ENCODE measurements at regions not wholly inside any gene's neighbourhood (a gene's known extent, or its start where the extent isn't known, plus 50 kb on each side); places are given as distances from the start of the nearest gene placed in this dataset.
"Not testable (repeated sequence)": the region's sequence is repeated elsewhere in the genome, so short reads cannot be mapped to it uniquely, and the experiment has no call there.

DNA sequence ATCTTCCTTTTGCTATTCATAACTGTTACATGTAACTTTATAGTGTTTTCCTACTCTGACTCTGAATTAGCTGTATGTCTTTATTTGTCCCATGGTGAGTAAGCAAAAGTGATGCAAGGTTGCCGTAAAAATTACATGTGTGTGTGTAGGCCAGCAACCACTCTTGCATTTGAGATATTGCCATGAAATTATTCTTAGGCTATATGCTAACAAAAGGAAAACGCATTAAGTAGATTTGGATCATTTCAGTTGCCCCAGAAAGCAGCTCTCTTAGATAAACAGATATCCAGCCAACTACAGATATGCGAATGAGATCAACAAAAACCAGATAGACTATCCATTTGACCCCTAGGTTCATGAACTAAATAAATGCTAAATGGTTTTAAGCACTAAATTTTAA, 73.6 kb downstream of the CYLC2 start:
- DNase-seq (ENCODE audit: low spot score), result no peak

DNA sequence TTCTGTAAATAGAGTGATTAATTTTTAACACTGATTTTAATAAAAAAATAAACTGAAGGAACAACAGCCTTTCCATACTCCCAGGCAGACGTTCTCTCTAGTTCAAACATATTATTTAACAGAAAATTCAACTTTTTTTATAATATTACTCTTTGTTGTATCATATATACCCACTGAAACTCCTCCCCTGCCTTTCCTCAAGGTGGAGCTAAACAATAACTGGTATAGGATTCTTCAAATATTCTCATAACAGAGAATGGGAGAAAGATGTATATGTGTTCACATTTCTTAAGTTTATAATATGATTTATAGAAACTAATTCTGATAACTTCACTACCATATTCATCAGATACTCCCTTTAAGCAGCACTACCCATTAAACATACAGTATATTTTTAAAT, 83.4 kb downstream of the CYLC2 start:
- DNase-seq (ENCODE audit: low spot score), result no peak

DNA sequence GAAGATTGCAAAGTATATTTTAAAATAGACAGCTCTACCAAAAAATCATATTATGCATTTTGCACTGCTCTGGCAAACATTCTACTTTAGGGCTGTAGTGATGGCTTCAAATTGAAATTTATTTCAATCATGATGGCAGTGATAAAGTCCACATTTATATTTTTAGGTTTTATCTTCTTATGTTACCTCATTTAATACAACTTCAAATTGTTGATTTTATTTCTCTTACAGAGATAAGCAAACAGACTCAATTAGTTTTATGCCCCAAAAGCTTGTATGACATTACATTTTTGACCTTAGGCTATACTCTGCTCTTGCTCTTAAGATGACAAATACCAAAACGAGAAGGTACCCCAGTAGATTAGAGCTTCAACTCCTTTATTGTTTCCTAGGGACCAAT, 87.4 kb downstream of the CYLC2 start:
- no peak for DNase-seq (ENCODE audit: low spot score)

DNA sequence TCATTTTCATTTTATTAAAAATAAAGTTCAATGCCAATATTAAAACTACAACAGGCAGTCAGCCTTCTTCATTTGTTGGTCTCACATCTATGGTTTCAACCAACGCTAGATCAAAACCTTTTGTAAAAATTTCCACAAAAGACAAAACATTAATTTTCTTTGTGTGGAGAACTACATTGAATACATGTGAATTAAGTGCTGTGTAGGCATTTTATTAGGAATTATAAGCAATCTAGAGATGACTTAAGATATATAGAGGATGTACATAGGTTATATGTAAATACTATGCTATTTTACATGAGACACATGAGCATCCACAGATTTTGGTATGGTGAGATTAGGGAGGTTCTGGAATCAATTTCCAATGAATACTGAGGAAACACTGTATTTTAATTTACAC, 94.2 kb downstream of the CYLC2 start:
- no peak for DNase-seq (ENCODE audit: low spot score)

DNA sequence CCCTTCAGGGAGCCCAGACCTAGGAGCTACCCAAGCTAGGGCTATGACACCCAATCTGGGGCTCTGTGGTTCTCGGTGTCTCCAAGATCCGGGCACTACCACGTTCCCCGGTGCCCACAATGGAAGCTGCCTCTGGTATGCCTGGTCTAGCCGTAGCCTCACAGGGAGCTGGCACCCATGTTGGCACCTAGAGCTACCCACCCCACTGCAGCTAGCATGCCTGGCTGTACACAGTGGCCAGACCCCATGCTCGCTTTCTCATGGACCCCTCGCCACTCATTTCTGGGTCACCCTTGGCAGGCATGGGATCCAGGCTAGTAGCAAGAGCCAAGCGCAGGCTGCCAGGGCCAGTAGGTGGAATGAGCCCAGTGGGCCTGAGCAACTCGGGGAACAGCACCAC, 109.0 kb downstream of the CYLC2 start:
- no peak for DNase-seq (ENCODE audit: low spot score)

DNA sequence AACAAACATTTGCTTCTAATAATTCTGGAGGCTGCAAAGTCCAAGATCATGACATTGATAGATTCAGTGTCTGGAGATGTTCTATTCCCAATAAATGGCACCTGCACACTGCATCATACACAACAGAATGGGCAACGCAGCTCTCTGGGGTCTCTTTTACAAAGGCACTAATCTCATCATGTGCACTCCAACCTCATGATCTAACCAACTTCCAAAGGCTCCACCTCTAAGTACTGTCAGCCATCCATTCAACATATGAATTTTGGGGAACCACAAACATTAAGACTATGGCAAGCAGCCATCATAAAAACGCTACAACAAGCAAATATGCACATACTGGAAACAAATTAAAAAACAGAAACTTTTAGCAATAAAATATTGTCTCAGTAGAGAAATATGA, 121.1 kb downstream of the CYLC2 start:
- no peak for DNase-seq (ENCODE audit: low spot score)

DNA sequence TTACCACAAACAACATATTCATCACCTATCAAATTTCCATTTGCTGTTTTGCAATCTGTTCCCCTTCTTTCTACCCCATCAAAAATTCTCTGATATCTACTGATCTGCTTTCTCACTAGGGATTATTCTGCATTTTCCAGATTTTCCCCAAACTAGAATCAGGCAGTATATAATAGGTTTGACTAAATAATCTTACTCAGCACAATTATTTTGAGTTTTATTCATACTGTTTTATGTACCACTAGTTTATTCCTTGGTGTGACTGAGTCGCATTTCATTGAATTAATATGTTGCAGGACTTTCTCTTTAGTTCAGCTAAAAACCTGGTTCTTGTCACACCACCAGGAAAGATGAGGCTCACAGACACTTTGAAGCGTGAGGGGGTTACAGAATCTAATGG, 131.4 kb downstream of the CYLC2 start:
- DNase-seq (ENCODE audit: low spot score), result no peak

DNA sequence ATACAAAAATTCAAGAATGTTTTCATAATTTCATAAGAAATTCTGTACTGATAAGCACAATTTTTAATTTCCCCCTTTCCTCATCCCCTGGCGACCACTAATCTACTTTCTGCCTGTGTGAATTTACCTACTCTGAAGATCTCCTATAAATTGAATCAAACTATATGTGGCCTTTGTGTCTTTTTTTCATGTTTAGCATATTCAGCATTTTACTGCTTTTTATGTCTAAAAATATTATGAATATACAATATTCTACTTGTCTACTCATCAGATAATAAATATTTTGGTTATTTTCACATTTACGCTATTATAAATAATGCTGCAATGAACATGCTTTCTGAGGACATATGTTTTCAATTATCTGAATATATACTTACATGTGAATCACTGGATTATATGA, 144.8 kb downstream of the CYLC2 start:
- DNase-seq (ENCODE audit: low spot score), result no peak

DNA sequence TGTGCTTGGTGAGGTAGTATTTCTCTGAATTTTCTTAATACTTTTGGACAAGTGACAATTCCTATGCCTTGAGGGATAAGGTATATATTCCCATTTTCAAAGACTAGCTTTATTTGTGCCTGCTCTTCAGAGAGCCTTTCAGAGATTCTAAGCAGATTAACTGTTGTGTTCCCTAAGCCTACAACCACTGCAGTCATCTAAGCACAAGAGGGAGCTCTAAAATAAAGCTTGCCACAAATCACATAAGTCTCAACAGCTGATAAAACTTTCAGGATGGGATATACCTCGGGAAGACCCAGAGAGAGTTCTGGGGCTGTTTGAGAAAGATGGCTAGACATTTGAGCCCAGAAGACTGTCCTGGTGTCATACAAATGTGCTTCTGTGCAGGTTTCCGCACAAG, 157.3 kb downstream of the CYLC2 start:
- no peak for DNase-seq (ENCODE audit: low spot score)

DNA sequence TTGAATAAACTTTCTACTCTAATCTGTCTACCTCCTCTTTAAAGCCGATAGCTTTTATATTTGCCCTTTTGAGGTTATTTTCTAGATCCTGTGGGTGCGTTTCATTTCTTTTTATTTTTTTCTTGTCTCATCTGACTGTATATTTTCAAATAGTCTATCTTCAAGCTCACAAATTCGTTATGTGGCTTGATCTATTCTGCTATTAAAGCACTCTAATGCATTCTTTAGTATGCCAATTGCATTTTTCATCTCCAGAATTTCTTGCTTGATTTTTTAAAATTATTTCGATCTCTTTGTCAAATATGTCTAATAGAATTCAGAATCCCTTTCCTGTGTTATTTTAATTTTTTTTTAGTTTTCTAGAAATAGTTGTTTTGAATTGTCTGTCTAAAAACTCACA, 172.4 kb downstream of the CYLC2 start:
- no peak for DNase-seq (ENCODE audit: low spot score)

DNA sequence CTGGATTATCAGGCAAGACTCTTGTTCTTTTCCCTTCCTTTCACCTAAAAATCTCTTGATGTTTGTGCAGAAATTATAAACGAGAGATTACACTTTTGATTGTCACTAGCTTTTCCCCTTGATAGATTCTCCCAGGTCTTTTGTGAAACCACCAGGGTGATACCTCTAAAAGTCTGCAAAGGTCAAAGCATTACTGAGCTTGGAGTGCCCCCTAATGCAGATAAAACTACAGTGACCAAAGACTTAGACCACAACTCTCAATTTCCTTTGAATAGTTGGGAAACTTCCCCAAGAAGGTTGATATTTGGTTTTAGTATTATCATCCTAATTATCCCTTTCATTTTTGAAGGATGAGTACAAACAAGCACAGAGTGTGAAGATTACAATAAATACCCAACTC, 173.1 kb downstream of the CYLC2 start:
- no peak for DNase-seq (ENCODE audit: low spot score)

DNA sequence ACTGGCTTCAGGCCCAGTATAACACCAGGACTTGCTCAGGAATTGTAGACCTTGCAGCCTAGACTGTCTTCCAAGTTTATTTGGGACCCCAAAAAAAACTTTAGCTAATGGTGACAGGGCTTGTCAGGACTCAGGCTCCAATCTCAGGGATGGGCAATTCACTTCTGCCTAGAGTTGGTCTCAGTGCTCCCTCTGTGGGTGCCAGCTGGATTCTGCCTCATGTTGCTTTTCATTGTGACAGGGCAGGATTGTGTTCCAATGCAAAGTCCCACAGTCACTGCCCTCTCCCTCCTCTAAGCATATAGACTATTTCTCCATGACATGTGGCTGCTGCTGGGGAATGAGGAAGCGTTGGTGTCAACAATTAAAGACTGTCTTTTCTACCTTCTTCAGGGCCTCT, 174.7 kb downstream of the CYLC2 start:
- DNase-seq (ENCODE audit: low spot score), result no peak

DNA sequence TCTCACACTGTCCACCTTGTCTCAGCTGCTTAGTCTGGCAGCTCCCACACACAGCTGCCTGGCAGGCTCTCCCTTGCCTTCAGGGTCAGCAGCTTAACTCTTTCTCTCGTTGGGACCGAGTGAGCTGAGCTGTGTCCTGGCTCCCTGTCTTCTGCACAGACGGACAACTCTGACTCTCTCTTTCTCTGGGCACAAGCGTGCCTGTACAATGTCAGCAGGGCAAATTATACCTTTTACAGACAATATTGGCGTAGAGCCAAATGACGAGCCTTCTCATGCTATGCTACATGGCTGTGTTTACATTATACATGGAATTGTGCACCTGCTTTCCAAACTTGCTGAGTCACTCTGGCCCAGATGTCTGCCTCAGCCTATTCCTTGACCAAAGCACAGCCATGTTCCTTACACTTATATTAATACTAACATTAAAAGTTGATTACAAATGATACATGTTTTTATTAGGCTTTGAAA, 188.6 kb downstream of the CYLC2 start:
- peak; percentile 62 for DNase-seq (ENCODE audit: low spot score)

DNA sequence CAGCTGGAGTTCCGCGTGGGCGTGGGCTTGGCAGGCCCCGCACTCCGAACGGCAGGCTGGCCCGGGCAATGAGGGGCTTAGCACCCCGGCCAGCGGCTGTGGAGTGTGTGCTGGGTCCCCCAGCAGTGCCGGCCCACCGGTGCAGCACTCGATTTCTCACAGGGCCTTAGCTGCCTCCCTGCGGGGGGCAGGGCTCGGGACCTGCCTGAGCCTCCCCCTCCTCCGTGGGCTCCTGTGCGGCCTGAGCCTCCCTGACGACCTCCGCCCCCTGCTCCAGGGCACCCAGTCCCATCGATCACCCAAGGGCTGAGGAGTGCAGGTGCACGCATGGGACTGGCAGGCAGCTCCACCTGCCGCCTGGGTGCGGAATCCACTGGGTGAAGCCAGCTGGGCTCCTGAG, 191.8 kb downstream of the CYLC2 start:
- no peak for DNase-seq (ENCODE audit: low spot score)

DNA sequence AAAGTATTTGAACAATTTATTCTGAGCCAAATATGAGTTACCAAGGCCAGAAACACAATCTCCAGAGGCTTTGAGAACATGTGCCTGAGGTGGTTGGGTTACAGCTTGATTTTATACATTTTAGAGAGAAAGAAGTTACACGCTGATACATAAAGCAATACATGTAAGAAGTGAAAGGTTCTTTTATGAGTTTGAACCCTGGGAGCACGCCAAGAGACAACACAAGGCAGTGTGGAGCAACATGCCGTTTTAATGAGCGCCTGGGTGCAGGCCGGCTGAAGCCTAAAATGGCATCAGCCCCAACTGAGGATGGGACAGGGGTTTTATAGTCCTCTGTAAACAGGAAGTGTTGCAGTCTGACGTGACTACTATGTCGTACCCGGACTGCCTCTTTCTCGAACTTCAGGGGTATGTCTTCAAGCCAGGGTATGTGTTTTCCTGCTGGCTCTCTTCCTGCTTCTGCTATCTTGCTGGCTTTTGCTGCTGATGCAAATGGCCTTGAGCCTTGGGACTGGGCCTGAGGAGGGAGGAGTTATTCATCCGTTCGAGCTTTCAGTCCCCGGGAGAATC, 193.7 kb downstream of the CYLC2 start:
- no peak for DNase-seq (ENCODE audit: low spot score)

DNA sequence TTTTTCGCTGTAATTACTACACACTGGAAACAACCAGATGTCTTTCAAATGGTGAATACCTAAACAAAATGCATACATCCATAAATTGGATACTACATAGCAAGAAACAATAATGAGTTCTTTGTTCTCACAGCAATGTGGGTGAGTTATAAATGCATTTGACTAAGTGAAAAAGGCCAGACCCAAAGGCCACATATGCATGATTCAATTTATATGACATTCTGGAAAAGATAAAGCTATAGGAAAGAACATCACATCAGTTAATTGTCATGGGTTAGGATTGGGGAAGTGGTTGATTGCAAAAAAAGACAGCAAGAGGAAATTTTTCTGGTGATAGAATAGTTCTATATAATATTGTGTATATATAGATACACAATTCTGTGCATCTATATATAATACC, 198.9 kb downstream of the CYLC2 start:
- DNase-seq (ENCODE audit: low spot score), result no peak

DNA sequence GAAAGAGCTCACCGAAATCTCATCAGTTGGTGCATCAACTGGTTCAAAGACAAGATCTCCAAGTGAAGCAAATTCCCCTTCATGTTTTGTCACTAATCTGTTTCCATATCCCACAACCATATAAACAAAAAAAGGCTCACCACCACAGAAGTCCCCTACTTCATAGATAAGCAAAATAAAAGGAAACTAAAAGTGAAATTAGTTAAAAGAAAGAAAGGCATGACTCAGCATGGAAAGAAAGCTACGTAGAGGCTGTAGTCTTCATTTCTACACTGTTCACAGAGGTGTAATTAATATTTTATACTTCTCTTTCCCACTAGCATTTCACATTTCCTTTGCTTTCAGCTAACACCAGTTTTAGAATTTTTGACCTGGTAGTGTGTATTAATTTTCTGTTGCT, 208.0 kb downstream of the CYLC2 start:
- no peak for DNase-seq (ENCODE audit: low spot score)

DNA sequence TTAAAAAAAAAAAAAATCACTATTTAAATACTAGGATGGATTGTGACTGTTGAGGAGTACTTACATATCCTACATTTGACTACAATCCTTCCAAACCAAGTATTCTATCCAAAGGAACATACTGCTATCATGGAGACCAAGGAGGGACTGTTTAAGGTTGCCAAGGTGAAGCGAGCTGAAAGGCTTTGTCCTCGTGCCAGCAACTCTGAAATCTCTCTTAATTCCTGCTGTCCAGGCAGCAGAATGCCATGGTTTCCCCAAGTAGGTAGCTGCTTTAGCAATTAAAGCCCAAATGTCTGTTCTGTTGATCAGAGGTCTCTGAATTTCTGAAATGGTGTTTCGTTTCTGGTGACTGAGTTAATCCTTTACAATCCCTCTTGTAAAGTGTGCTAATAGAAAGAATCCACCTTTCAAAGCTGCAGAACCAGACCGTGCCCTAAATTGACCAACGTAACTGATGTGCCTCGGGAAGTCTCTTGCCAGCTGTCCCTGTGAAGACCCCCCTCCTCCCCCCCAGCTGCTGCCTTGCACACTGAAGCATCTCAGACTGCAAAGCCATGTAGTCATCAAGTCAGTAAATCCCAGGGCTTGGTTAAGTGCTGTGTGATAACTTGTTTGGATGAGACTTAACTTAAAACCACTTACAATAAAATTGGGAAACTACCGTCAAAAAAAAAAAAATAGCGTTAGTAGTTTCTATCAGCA, 210.9 kb downstream of the CYLC2 start:
- DNase-seq (ENCODE audit: low spot score), result not testable (repeated sequence)

DNA sequence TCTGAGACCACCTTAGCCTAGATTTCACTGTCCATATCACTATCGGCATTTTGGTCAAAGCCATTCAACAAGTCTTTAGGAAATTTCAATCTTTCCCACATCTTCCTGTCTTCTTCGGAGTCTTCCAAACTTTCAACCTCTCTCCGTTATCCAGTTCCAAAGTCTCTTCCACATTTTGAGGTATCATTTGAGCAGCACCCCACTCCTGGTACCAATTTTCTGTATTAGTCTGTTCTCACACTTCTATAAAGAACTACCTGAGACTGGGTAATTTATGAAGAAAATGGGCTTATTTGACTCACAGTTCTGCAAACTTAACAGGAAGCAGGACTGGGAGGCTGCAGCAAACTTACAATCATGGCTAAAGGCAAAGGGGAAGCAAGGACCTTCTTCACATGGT, 215.5 kb downstream of the CYLC2 start:
- DNase-seq (ENCODE audit: low spot score), result no peak

DNA sequence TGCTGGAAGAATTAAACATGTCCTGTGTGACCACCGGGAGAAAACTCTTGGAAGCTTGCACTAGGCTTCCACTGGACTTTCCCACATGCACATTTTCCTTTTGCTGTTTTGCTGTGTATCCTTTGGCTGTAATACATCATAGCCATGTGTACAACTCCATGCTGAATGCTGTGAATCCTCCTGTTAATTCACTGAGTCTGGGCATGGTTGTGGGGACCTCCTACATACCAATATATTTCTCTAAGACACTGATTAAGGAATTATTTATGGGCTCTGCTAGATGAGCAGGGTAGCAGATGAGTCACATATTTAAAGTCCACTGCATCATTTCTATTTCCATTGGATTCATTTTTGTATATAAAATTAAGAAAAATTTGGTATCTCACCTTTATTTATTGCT, 220.1 kb downstream of the CYLC2 start:
- DNase-seq (ENCODE audit: low spot score), result no peak

DNA sequence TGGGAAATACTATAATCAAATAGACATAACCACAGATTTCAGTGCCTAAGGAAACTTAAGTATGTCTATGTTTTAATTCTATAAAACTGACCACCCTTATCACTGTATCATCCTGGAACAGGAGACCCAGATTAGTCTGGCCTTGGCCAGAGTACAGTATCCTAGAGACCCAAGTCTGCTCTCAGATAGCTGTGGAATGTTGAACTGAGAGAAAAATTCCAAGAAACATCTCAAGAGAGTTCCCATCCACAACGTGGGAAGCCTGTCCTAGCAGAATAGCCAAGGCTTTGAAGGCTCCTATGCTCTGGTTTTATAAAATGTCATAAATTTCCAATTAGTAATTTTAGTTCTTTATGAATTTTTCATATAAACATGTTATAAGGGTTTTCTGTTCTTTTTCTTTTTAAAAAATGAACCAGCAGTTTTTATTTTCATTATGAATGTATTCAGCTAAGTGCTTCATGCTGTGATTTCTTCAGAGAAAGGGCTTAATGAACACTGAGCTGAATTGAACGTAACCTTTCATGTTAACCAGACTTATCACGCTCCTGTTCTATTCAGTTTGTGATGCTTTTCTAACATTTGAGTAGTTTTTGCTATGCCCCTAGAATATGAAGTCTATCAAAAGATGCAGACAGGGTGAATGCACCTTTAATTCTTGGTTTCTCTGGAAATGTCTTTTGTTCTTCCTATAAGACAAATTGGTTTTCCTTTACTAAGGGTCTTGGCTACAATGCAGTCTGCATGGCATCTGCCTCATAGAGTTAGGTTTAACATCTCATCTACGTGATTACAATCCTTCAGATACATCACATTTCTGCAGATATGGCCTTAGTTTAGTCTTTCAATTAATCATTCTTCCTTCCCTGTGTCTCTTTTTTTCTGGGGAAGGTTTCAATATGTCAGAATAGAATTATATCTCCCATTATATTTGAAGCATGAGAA, 230.8 kb downstream of the CYLC2 start:
- DNase-seq (ENCODE audit: low spot score), result no peak

DNA sequence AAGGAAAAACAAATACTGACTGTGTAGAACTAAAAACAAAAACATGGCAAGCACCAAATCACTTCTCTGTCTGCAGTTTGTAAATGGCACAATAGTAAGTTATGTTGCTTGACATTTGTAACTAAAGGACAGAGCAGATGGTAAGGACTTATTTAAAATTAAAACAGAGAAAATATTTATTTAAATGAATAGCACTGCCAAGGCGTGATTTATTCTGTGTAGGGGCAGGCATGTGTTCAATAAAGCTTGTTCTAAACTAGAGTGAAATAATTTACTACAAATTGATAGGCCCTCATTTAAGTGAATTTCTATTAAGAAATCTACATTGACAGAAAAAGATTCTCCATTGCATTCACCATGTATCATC, 231.5 kb downstream of the CYLC2 start:
- DNase-seq (ENCODE audit: low spot score), result no peak

DNA sequence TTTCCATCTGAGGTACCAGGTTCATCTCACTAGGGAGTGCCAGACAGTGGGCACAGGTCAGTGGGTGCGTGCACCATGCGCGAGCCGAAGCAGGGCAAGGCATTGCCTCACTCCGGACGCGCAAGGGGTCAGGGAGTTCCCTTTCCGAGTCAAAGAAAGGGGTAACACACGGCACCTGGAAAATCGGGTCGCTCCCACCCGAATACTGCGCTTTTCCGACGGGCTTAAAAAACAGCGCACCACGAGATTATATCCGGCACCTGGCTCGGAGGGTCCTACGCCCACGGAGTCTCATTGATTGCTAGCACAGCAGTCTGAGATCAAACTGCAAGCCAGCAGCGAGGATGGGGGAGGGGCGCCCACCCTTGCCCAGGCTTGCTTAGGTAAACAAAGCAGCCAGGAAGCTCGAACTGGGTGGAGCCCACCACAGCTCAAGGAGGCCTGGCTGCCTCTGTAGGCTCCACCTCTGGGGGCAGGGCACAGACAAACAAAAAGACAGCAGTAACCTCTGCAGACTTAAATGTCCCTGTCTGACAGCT, 242.5 kb downstream of the CYLC2 start:
- not testable (repeated sequence) for DNase-seq (ENCODE audit: low spot score)

Measured in left forelimb (tissue), 1 donor.